Neural crest cell (in vitro differentiated cells): ENCODE measurements at regions not wholly inside any gene's neighbourhood (a gene's known extent, or its start where the extent isn't known, plus 50 kb on each side); places are given as distances from the start of the nearest gene placed in this dataset.

ENCODE experiments used
- DNase-seq: peaks from one replicate; pipeline ENCODE4 v3.0.0; 2021; ENCODE audit warnings: low read depth, mixed read lengths, low spot score
- H3K27ac Mint-ChIP-seq: one replicate; pipeline ENCODE4 v1.8.0; 2021; ENCODE audit warnings: mild to moderate bottlenecking, mixed read lengths; ENCODE audit not compliant: unreplicated experiment
- H3K27me3 Mint-ChIP-seq: 2 replicates; pipeline ENCODE4 v1.8.0; 2021; ENCODE audit warnings: low read depth, mild to moderate bottlenecking, mixed read lengths
- H3K36me3 Mint-ChIP-seq: 2 replicates; pipeline ENCODE4 v1.8.0; 2021; ENCODE audit warnings: low read depth, mild to moderate bottlenecking, mixed read lengths
- H3K4me1 Mint-ChIP-seq: 2 replicates; pipeline ENCODE4 v1.8.0; 2021; ENCODE audit warnings: mixed read lengths
- H3K4me3 Mint-ChIP-seq: one replicate; pipeline ENCODE4 v1.8.0; 2021; ENCODE audit warnings: mild to moderate bottlenecking, mixed read lengths
- H3K9me3 Mint-ChIP-seq: 2 replicates; pipeline ENCODE4 v1.8.0; 2021; ENCODE audit warnings: mixed read lengths
- CTCF ChIP-seq: fragments of 200-600 bp; sonication (generic); conservative IDR thresholded peaks from 2 replicates; pipeline ENCODE4 v1.5.0; 2021; ENCODE audit warnings: antibody characterized with exemption, mild to moderate bottlenecking

DNA sequence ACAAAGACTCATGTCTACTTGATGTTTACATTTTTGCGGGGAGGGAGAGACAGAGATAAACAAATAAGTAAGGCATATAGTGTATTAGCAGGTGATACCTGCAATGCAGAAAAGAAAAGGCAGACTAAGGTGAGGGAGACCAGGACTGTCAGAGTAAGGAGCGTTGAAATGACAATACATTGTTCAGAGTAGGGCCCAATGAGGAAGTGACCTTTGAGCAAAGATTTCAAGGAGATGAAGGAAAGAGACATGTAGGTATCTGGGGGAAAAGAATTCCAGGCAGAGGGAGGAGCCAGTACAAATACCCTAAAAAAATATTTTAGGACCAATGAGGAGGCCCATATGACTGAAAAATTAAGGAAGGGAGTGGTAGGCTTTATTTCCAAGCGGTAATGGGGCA, 162.7 kb upstream of the PRSS1 start:
- no peak for DNase-seq
- Mint-ChIP-seq H3K27me3 (peaks cover 2% of the 10 kb centered on the region), H3K4me1 (no peaks in the 10 kb centered on the region), H3K4me3 (no peak overlapping the region), H3K36me3 (no peaks in the 10 kb centered on the region), H3K27ac (no peak overlapping the region), H3K9me3 (no peaks in the 10 kb centered on the region)
- no peak for TF ChIP-seq CTCF

- no peak for DNase-seq
- TF ChIP-seq CTCF, result no peak
- H3K36me3 Mint-ChIP-seq, result no peaks in the 10 kb centered on the region
- H3K4me3 Mint-ChIP-seq, result no peak overlapping the region
- no peaks in the 10 kb centered on the region for H3K9me3 Mint-ChIP-seq
- peaks cover 2% of the 10 kb centered on the region for H3K27me3 Mint-ChIP-seq
- H3K4me1 Mint-ChIP-seq, result no peaks in the 10 kb centered on the region
- H3K27ac Mint-ChIP-seq, result no peak overlapping the region
These were observed 163.8 kb upstream of the PRSS1 start for GRCh38 chr7:142585425-142585824.

- no peaks in the 10 kb centered on the region for H3K9me3 Mint-ChIP-seq
- H3K27ac Mint-ChIP-seq, result no peak overlapping the region
- no peak for TF ChIP-seq CTCF
- H3K4me1 Mint-ChIP-seq, result no peaks in the 10 kb centered on the region
- no peak overlapping the region for H3K4me3 Mint-ChIP-seq
- no peak for DNase-seq
- H3K36me3 Mint-ChIP-seq, result no peaks in the 10 kb centered on the region
- peaks cover 2% of the 10 kb centered on the region for H3K27me3 Mint-ChIP-seq
These were observed 164.5 kb upstream of the PRSS1 start for GRCh38 chr7:142584765-142585164.

DNA sequence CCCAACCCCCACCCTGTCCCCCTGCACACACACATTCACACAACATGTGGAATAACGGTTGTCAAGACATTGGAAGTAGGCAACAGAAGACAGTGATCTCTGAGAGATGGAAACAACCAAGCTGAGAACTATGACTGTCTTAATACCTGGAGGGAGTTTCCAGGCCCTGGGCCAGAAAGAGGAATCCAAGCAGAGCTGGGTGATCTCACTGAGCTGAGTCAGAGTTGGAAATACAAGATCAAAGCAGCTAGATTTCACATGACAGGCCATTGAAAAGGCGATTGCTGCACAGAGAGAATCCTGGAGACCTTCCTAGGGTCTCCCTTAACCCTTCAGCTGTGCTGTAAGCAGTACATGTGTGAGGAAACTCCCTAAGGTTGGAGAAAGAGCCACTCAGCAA, 165.8 kb upstream of the PRSS1 start:
- H3K9me3 Mint-ChIP-seq, result no peaks in the 10 kb centered on the region
- no peaks in the 10 kb centered on the region for H3K4me1 Mint-ChIP-seq
- no peak overlapping the region for H3K27ac Mint-ChIP-seq
- H3K27me3 Mint-ChIP-seq, result no peaks in the 10 kb centered on the region
- TF ChIP-seq CTCF, result no peak
- no peak overlapping the region for H3K4me3 Mint-ChIP-seq
- H3K36me3 Mint-ChIP-seq, result no peaks in the 10 kb centered on the region
- no peak for DNase-seq

- Mint-ChIP-seq H3K4me1 (no peaks in the 10 kb centered on the region), H3K27ac (no peak overlapping the region), H3K4me3 (no peak overlapping the region), H3K36me3 (no peaks in the 10 kb centered on the region), H3K9me3 (no peaks in the 10 kb centered on the region), H3K27me3 (no peaks in the 10 kb centered on the region)
- no peak for DNase-seq
- TF ChIP-seq CTCF, result no peak
These were observed 166.9 kb upstream of the PRSS1 start for GRCh38 chr7:142582351-142582750.

GRCh38 chr7:142581341-142581740, 167.9 kb upstream of the PRSS1 start:
- H3K27me3 Mint-ChIP-seq, result no peaks in the 10 kb centered on the region
- no peaks in the 10 kb centered on the region for H3K9me3 Mint-ChIP-seq
- H3K4me3 Mint-ChIP-seq, result no peak overlapping the region
- H3K4me1 Mint-ChIP-seq, result no peaks in the 10 kb centered on the region
- H3K36me3 Mint-ChIP-seq, result no peaks in the 10 kb centered on the region
- TF ChIP-seq CTCF, result no peak
- DNase-seq, result no peak
- no peak overlapping the region for H3K27ac Mint-ChIP-seq
